ENCODE measurements at regions not wholly inside any gene's neighbourhood (a gene's known extent, or its start where the extent isn't known, plus 50 kb on each side); places are given as distances from the start of the nearest gene placed in this dataset.
"Not testable (repeated sequence)": the region's sequence is repeated elsewhere in the genome, so short reads cannot be mapped to it uniquely, and the experiment has no call there.

DNA sequence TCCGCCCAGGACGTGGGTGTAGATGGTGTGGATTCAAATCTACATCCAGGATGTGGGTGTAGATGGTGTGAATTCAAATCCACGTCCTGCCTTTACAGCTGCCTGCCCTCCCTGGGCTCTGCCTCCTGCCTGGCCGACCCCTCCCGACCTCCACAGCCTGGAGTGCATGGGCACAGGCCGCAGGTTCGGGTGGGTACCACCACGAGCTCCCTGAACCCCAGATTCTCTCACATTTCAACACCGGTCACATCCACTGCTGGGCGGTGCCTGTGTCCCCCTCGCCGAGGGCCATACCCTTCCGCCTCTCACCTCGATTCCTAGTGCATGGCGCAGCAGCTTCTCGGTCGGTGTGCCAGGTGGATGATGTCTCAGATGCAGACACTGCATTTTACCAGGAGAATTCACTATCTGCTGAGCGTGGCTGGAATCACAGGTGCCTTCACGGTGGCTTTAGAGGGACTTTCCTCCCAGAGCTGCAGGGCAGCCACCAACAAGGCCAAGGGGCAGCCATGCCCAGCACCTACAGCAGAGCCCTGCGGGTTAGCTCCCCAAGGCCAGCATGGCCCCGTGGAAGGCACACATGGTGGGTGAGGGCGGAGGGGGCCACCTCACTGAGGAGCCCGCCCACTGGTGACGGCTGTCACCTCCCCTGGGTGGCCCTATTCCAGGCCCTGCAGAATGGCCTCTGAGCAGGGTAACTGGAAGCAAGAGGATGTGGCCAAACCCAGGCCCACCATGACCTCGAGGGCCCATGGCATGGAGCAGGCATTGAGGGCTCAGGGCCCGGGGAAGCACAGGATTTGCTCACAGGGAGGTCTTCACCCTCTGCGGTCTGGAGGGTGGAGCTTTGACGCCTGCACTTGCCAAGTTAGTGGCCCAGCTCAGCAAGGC is 638.5 kb downstream of the TBC1D22A start:
- no peak for DNase-seq (ENCODE audit: low read depth)

GRCh38 chr22:47400131-47400530 is 637.7 kb downstream of the TBC1D22A start:
- not testable (repeated sequence) for DNase-seq (ENCODE audit: low read depth)

DNA sequence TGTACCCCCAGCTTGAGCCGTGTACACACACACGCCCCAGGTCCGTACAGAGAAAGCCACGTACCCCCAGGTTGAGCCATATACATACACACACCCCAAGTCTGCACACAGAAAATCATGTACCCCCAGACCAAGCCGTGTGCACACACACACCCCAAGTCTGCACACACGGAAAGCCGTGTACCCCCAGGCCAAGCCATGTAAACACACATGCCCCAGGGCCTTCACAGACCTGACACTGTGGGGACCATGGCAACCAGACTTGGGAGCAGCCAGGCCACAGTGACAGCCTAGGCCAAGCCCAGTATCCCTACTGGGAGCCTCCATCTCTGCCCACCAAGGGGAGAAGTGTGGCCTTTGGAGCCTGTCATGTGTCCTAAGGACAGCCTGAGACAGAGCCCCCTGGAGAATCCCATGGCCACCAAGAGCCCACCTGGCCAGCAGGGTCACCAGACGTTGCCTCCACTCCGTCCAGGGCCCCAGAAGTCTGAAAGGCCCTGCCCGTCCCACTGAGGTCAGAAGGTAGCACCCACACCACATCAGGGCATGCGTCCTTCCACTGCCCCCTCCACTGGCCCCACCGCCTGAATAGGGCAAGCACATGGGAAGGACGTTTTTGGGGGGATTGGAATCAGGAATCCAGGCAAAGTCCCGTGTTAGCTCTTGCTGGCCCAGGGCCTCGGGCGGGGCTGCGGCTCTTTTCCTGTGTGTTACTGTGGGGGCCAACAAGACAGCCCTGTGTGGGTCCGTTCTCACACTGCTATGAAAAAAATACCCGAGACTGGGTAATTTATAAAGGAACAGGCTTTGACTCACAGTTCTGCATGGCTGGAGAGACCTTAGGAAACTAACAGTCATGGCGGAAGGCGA is 636.7 kb downstream of the TBC1D22A start:
- no peak for DNase-seq (ENCODE audit: low read depth)

DNA sequence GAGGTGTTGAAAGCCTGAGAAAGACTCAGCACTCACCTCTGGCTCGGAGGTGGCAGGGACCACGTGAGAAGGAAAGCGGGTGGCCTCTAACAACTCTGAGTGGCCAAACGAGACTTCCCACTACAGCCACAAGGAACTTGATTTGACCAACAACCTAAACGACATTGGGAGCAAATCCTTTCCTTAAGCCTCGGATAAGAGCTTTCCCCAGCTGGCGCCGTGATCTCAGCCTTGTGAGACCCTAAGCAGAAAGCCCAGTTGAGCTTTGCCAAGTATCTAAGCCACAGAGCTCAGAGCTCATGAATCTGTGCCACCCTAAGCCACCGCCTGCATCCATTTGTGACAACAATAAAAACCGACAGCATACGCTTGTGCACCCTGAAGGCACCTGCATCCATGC is 636.0 kb downstream of the TBC1D22A start:
- DNase-seq (ENCODE audit: low read depth): no peak

- DNase-seq (ENCODE audit: low read depth): no peak
These were observed 635.2 kb downstream of the TBC1D22A start for GRCh38 chr22:47397673-47398072.

- DNase-seq (ENCODE audit: low read depth): no peak
These were observed 634.1 kb downstream of the TBC1D22A start for GRCh38 chr22:47396515-47396914.

DNA sequence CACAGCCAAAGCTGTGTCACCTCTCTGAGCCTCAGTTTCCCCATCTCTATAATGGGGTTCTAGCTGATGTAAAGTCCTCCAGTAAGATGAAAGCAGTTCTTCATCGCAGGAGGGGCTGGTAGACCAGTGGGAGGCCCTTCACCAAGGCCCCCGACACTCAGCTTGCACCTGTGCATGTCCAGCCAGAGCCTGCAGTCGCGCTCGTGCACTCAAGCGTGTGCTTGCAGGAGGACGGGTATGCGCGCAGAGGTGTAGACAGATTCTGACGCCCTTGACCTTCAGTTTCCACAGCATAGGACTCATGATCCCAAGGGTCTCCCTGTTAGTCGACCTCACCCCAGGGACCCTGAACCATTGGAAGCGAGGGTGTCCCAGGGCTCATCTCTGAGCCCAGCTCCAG is 633.7 kb downstream of the TBC1D22A start:
- DNase-seq (ENCODE audit: low read depth): no peak

- no peak for DNase-seq (ENCODE audit: low read depth)
These were observed 633.0 kb downstream of the TBC1D22A start for GRCh38 chr22:47395481-47395880.

GRCh38 chr22:47394504-47395440 is 632.3 kb downstream of the TBC1D22A start:
- DNase-seq (ENCODE audit: low read depth): no peak

DNA sequence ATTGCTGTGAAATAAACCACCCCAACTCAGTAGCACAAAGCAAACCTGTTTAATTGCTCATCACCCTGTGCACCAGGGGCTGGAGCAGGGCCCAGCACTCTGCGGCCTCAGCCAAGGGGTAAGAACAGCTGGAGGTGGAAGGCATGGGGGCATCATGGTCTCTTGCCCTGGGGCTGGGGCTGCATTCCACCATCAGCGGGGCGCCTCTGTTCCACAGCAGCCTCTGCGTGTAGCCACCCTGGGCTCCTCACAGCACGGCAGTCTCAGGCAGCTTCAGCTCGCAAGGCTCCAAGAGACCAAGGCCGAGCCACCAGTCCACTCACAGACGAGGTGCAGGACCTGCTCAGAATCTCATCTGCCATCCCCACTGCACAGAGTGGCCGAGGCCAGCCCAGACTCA is 630.7 kb downstream of the TBC1D22A start:
- no peak for DNase-seq (ENCODE audit: low read depth)

GRCh38 chr22:47392729-47393128 is 630.3 kb downstream of the TBC1D22A start:
- no peak for DNase-seq (ENCODE audit: low read depth)

- no peak for DNase-seq (ENCODE audit: low read depth)
These were observed 629.6 kb downstream of the TBC1D22A start for GRCh38 chr22:47392054-47392347.

- DNase-seq (ENCODE audit: low read depth): no peak
These were observed 629.0 kb downstream of the TBC1D22A start for GRCh38 chr22:47391169-47392053.

DNA sequence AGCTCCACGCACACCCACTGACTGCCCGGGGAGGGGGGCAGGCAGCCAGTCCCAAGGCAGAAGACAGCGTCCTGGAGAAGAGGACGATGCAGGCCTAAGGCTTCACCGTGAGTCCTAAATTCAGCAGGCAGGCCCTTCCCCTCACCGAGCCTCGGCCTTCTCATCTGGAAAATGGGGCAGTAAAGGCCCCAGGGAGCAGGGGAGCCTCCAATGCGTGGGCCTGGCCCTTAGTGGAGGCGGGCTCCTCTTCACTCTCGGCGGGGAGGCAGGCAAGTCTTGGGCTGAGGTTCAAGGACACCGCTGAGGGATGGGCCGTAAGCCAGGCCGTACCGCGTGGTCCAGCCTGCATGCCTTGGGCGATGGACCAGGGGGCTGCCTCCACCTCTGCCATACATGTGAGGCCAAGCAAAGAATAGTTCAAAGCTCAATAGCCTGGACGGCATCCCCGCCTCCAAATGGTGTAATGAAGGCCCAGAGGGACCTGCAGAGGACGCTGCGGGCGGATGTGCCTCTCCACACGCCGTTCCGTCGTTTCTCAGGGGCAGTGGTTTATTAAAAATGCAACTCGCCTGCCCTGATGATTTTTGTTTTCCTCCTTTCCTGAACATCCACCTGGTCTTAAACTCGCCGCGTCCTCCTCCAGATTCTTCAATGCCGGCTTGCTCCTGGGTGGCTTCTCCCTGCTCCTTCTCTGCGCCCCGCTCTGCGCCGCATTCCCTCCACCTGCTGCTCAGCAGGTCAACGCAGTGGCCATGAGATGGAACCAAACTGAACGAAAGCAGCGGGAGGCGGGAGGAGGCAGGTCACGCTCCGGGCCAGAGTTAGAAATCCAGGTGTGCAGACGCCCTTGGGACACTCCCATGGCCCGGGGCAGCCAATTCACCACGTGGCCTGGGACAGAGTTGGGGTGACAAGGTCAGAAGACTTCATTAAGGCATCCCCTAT is 627.8 kb downstream of the TBC1D22A start:
- no peak for DNase-seq (ENCODE audit: low read depth)

GRCh38 chr22:47389201-47389600 is 626.8 kb downstream of the TBC1D22A start:
- no peak for DNase-seq (ENCODE audit: low read depth)

- DNase-seq (ENCODE audit: low read depth): no peak
These were observed 626.3 kb downstream of the TBC1D22A start for GRCh38 chr22:47388778-47389177.

GRCh38 chr22:47388331-47388730 is 625.9 kb downstream of the TBC1D22A start:
- no peak for DNase-seq (ENCODE audit: low read depth)

DNA sequence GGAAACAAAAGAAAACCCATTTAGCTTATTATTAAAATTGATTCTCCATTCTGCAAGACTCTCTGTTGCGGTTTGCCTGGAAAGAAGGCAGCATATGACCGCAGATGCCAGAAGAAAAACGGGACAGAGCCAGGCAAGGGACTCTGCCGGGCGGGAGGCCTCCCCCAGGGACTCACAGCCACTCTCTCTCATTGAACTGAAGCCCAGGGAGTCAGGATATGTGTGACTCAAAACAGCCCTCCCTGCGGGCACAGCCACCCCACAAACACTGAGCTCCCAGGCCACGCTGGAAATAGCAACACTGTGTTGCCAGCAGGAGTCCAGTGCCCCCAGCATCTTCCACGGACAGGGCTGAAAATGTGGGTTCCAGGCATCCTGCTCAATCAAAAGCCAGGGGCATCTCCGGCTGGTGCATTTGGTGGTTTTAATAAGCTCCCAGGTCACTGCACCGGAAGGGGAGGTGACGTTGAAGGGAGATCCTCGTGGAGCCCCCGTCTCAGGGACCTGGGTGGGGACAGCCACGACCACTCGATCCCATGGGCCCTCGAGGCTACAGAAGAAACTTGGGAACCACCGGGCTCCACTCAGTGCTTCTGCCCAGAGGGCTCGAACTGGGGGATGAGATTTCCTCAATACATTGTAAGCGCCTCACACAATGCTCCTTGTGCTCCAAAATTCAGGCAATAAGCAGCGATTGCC is 624.5 kb downstream of the TBC1D22A start:
- no peak for DNase-seq (ENCODE audit: low read depth)

- no peak for DNase-seq (ENCODE audit: low read depth)
These were observed 622.5 kb downstream of the TBC1D22A start for GRCh38 chr22:47384977-47385376.

Data from stimulated activated CD8-positive, alpha-beta memory T cell treated with anti-CD3 and anti-CD28 coated beads, Interleukin-12 subunit alpha, Interleukin-12 subunit beta, amount 100 ng/mL, for 1 hour (primary cell).